H9 (cell line): ENCODE measurements at regions not wholly inside any gene's neighbourhood (a gene's known extent, or its start where the extent isn't known, plus 50 kb on each side); places are given as distances from the start of the nearest gene placed in this dataset.

ENCODE experiments used
- DNase-seq: peaks from one replicate; pipeline ENCODE4 v3.0.0-alpha.2; 2017
- H2AFZ ChIP-seq: one replicate; pipeline ENCODE4 v1.6.1; 2013; ENCODE audit warnings: mild to moderate bottlenecking, low read length, control low read depth, moderate library complexity
- H2AK5ac ChIP-seq: 2 replicates; pipeline ENCODE4 v1.6.1; 2013; ENCODE audit warnings: low read length, control low read depth, mixed read lengths; ENCODE audit not compliant: insufficient read length
- H2BK120ac ChIP-seq: one replicate; pipeline ENCODE4 v1.6.1; 2013; ENCODE audit warnings: low read depth, mild to moderate bottlenecking, low read length, control low read depth, inconsistent platforms; ENCODE audit not compliant: poor library complexity, severe bottlenecking
- H2BK12ac ChIP-seq: 2 replicates; pipeline ENCODE4 v1.6.1; 2013; ENCODE audit warnings: low read length, control low read depth, mixed read lengths, low read depth; ENCODE audit not compliant: insufficient read length
- H2BK15ac ChIP-seq: 2 replicates; pipeline ENCODE4 v1.6.1; 2013; ENCODE audit warnings: low read depth, low read length, control low read depth
- H2BK20ac ChIP-seq: one replicate; pipeline ENCODE4 v1.6.1; 2013; ENCODE audit warnings: low read depth, mild to moderate bottlenecking, low read length, control low read depth, inconsistent platforms; ENCODE audit not compliant: poor library complexity, severe bottlenecking
- H2BK5ac ChIP-seq: 2 replicates; pipeline ENCODE4 v1.6.1; 2013; ENCODE audit warnings: low read length, control low read depth, mixed read lengths; ENCODE audit not compliant: insufficient read length
- H3K14ac ChIP-seq: 2 replicates; pipeline ENCODE4 v1.6.1; 2013; ENCODE audit warnings: low read length, control low read depth; ENCODE audit not compliant: insufficient read depth
- H3K18ac ChIP-seq: 2 replicates; pipeline ENCODE4 v1.6.1; 2013; ENCODE audit warnings: low read depth, mild to moderate bottlenecking, mixed read lengths, low read length, control low read depth; ENCODE audit not compliant: insufficient read length
- H3K23ac ChIP-seq: 2 replicates; pipeline ENCODE4 v1.6.1; 2013; ENCODE audit warnings: low read length, control low read depth, mixed read lengths, low read depth; ENCODE audit not compliant: insufficient read length
- H3K23me2 ChIP-seq: 2 replicates; pipeline ENCODE4 v1.6.1; 2013; ENCODE audit warnings: low read depth, mild to moderate bottlenecking, mixed read lengths, low read length, control low read depth; ENCODE audit not compliant: insufficient read length, poor library complexity, severe bottlenecking
- H3K27ac ChIP-seq: 2 replicates; pipeline ENCODE4 v1.5.1; 2013; ENCODE audit warnings: low read length, control low read depth, mixed read lengths, low read depth; ENCODE audit not compliant: insufficient read length
- H3K27me3 ChIP-seq: 2 replicates; pipeline ENCODE4 v1.6.1; 2013; ENCODE audit warnings: low read length, control low read depth, inconsistent platforms; ENCODE audit not compliant: insufficient read depth
- H3K4ac ChIP-seq: 2 replicates; pipeline ENCODE4 v1.6.1; 2013; ENCODE audit warnings: low read depth, mild to moderate bottlenecking, control low read depth, inconsistent platforms, low read length, moderate library complexity
- H3K4me1 ChIP-seq: 2 replicates; pipeline ENCODE4 v1.6.1; 2013; ENCODE audit warnings: low read length, control low read depth, inconsistent platforms; ENCODE audit not compliant: insufficient read depth
- H3K4me2 ChIP-seq: 2 replicates; pipeline ENCODE4 v1.6.1; 2013; ENCODE audit warnings: low read length, control low read depth, mixed read lengths; ENCODE audit not compliant: insufficient read length, insufficient read depth
- H3K56ac ChIP-seq: 2 replicates; pipeline ENCODE4 v1.6.1; 2013; ENCODE audit warnings: low read depth, mild to moderate bottlenecking, mixed read lengths, low read length, control low read depth; ENCODE audit not compliant: insufficient read length
- H3K79me1 ChIP-seq: 2 replicates; pipeline ENCODE4 v1.6.1; 2013; ENCODE audit warnings: low read depth, mild to moderate bottlenecking, moderate library complexity, low read length, control low read depth, inconsistent platforms; ENCODE audit not compliant: insufficient read depth, poor library complexity, severe bottlenecking
- H3K79me2 ChIP-seq: 2 replicates; pipeline ENCODE4 v1.6.1; 2013; ENCODE audit warnings: low read length, control low read depth, inconsistent platforms; ENCODE audit not compliant: insufficient read depth
- H3K9ac ChIP-seq: 2 replicates; pipeline ENCODE4 v1.6.1; 2013; ENCODE audit warnings: low read length, control low read depth, mixed read lengths; ENCODE audit not compliant: insufficient read length; ENCODE audit errors: extremely low read depth
- H3K9me3 ChIP-seq: one replicate; pipeline ENCODE4 v1.6.1; 2013; ENCODE audit warnings: low read depth, low read length, inconsistent platforms; ENCODE audit not compliant: control insufficient read depth
- H3T11ph ChIP-seq: one replicate; pipeline ENCODE4 v1.6.1; 2013; ENCODE audit warnings: mild to moderate bottlenecking, low read length, control low read depth, inconsistent platforms
- H4K20me1 ChIP-seq: one replicate; pipeline ENCODE4 v1.6.1; 2013; ENCODE audit not compliant: control insufficient read depth, insufficient read length, insufficient read depth
- H4K5ac ChIP-seq: 2 replicates; pipeline ENCODE4 v1.6.1; 2013; ENCODE audit warnings: low read depth, mild to moderate bottlenecking, mixed read lengths, low read length, control low read depth; ENCODE audit not compliant: insufficient read length
- H4K8ac ChIP-seq: replicated peaks from 2 replicates; pipeline ENCODE4 v1.6.1; 2013; ENCODE audit warnings: low read length, control low read depth, mixed read lengths, low read depth; ENCODE audit not compliant: insufficient read length
- H4K91ac ChIP-seq: 2 replicates; pipeline ENCODE4 v1.6.1; 2013; ENCODE audit warnings: low read depth, mild to moderate bottlenecking, moderate library complexity, mixed read lengths, low read length, control low read depth; ENCODE audit not compliant: insufficient read length
- H3K27ac Mint-ChIP-seq, 3 experiments: 2 replicates in 2 of 3; 3 replicates in 1 of 3; pipeline ENCODE4 v1.8.0; 2020 to 2021; ENCODE audit warnings: mixed read lengths in 3 of 3, mild to moderate bottlenecking in 1 of 3, moderate library complexity in 1 of 3
- H3K27me3 Mint-ChIP-seq: 2 replicates; pipeline ENCODE4 v1.8.0; 2021; ENCODE audit warnings: low read depth, mild to moderate bottlenecking, moderate library complexity, mixed read lengths
- H3K36me3 Mint-ChIP-seq, 3 experiments: 2 replicates in 2 of 3; 3 replicates in 1 of 3; pipeline ENCODE4 v1.8.0; 2020 to 2021; ENCODE audit warnings: low read depth in 3 of 3, mixed read lengths in 3 of 3; ENCODE audit not compliant: insufficient read depth in 1 of 3
- H3K4me1 Mint-ChIP-seq, 2 experiments: 2 replicates each; pipeline ENCODE4 v1.8.0; 2020; ENCODE audit warnings: mixed read lengths in 2 of 2
- H3K4me3 Mint-ChIP-seq, 2 experiments: 2 replicates in 1 of 2; 3 replicates in 1 of 2; pipeline ENCODE4 v1.8.0; 2020 to 2021; ENCODE audit warnings: mild to moderate bottlenecking in 2 of 2, mixed read lengths in 2 of 2, moderate library complexity in 1 of 2
- H3K9me3 Mint-ChIP-seq, 2 experiments: 2 replicates in 1 of 2; 3 replicates in 1 of 2; pipeline ENCODE4 v1.8.0; 2020; ENCODE audit warnings: mild to moderate bottlenecking in 2 of 2, mixed read lengths in 2 of 2, moderate library complexity in 1 of 2
- WGBS: extraction: QIAGEN DNeasy Blood & Tissue Kit; methylation state at CpG from one replicate; pipeline ENCODE4 v1.1.7; 2013; ENCODE audit warnings: missing lambda C conversion rate, low lambda C conversion rate, mixed read lengths; ENCODE audit not compliant: insufficient read length; ENCODE audit errors: extremely low coverage; 5-methylcytosine and 5-hydroxymethylcytosine counted together
- TF ChIP-seq, protein P1 (sequence below): fragments of 200-600 bp; sonication (generic); conservative IDR thresholded peaks from 3 replicates; pipeline ENCODE4 v1.8.0; 2021; ENCODE audit warnings: antibody characterized with exemption, mild to moderate bottlenecking

DNA sequence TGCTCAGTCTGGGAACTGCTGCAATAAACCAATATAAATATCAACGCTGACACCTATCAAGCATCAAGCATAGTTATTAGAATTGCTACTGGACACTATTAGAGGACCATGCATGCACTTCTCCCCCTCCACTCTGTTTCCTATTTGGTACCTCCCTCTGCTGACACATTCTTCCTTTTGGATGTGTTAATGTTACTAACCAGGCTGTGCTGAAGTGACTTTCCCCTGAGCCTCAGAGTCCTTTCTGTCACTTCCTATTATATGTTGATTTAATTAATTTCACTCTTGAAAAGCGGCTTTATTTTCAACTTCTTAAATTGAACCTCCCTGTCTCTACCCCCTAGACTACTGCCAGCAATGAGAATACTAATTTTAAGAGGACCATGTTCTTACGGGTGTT is 379.1 kb downstream of the MCTP2 start:
- TF ChIP-seq, protein P1, sequence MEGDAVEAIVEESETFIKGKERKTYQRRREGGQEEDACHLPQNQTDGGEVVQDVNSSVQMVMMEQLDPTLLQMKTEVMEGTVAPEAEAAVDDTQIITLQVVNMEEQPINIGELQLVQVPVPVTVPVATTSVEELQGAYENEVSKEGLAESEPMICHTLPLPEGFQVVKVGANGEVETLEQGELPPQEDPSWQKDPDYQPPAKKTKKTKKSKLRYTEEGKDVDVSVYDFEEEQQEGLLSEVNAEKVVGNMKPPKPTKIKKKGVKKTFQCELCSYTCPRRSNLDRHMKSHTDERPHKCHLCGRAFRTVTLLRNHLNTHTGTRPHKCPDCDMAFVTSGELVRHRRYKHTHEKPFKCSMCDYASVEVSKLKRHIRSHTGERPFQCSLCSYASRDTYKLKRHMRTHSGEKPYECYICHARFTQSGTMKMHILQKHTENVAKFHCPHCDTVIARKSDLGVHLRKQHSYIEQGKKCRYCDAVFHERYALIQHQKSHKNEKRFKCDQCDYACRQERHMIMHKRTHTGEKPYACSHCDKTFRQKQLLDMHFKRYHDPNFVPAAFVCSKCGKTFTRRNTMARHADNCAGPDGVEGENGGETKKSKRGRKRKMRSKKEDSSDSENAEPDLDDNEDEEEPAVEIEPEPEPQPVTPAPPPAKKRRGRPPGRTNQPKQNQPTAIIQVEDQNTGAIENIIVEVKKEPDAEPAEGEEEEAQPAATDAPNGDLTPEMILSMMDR = no peak
- no peak overlapping the region for H3K4me3 Mint-ChIP-seq
- Histone ChIP-seq H3K23ac (no peak overlapping the region), H2BK5ac (no peak overlapping the region), H3K18ac (no peak overlapping the region), H3T11ph (no peak overlapping the region), H2AK5ac (no peak overlapping the region), H3K14ac (no peak overlapping the region), H3K4ac (no peak overlapping the region), H2BK12ac (no peak overlapping the region), H2AFZ (no peak overlapping the region), H4K5ac (no peak overlapping the region), H3K56ac (no peak overlapping the region), H3K79me2 (no peaks in the 10 kb centered on the region), H4K8ac (no peak overlapping the region), H4K91ac (no peak overlapping the region), H3K27me3 (no peaks in the 10 kb centered on the region; the same call in 1 of the 2 replicates), H4K20me1 (no peaks in the 10 kb centered on the region), H3K79me1 (no peaks in the 10 kb centered on the region), H3K27ac (no peak overlapping the region), H2BK120ac (no peak overlapping the region), H2BK20ac (no peak overlapping the region), H3K9me3 (no peaks in the 10 kb centered on the region), H3K4me2 (no peak overlapping the region), H3K9ac (no peak overlapping the region), H3K23me2 (no peaks in the 10 kb centered on the region), H2BK15ac (no peak overlapping the region), H3K4me1 (no peaks in the 10 kb centered on the region)
- no peaks in the 10 kb centered on the region; the same call in 1 of the 2 replicates for H3K27me3 Mint-ChIP-seq
- no peak overlapping the region for H3K27ac Mint-ChIP-seq
- no peaks in the 10 kb centered on the region for H3K9me3 Mint-ChIP-seq
- no peaks in the 10 kb centered on the region for H3K36me3 Mint-ChIP-seq
- DNase-seq = no peak
- peaks cover 5 to 7% of the 10 kb centered on the region in 2 experiments; a peak in 3 of 4 replicates for H3K4me1 Mint-ChIP-seq
- no CpG with 5 or more reads among the region's 3 CpGs for WGBS
